ENCODE measurements at regions not wholly inside any gene's neighbourhood (a gene's known extent, or its start where the extent isn't known, plus 50 kb on each side); places are given as distances from the start of the nearest gene placed in this dataset.
"Not testable (repeated sequence)": the region's sequence is repeated elsewhere in the genome, so short reads cannot be mapped to it uniquely, and the experiment has no call there.

DNA sequence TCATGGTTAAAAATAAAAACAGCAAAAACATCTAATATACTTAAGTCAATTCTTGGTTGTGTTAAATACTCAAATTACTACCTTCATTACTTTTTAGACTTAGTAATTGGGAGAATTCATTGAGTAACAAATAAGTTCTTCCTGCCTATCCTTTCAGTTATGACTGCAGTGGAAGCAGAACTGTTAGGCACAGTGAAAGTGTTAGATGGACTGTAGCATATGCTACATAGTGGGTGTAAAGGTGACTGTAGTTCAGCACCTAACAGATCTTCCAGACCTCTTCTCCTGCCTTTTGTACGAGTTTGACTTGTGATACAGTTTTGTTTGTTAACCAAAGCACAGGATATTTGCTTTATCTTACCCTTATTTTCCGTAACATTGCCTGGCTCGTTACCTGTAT is 143.4 kb downstream of the KDM5D start:
- no peaks in the 10 kb centered on the region for H3K36me3 ChIP-seq (ENCODE audit: low read depth)
- H3K4me3 ChIP-seq: no peak overlapping the region
- ATAC-seq (no peak), DNase-seq (no peak)
- TF ChIP-seq, protein P1, sequence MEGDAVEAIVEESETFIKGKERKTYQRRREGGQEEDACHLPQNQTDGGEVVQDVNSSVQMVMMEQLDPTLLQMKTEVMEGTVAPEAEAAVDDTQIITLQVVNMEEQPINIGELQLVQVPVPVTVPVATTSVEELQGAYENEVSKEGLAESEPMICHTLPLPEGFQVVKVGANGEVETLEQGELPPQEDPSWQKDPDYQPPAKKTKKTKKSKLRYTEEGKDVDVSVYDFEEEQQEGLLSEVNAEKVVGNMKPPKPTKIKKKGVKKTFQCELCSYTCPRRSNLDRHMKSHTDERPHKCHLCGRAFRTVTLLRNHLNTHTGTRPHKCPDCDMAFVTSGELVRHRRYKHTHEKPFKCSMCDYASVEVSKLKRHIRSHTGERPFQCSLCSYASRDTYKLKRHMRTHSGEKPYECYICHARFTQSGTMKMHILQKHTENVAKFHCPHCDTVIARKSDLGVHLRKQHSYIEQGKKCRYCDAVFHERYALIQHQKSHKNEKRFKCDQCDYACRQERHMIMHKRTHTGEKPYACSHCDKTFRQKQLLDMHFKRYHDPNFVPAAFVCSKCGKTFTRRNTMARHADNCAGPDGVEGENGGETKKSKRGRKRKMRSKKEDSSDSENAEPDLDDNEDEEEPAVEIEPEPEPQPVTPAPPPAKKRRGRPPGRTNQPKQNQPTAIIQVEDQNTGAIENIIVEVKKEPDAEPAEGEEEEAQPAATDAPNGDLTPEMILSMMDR (IDR thresholded peaks at IDR 0.05): no peak
- H3K9me3 ChIP-seq: no peaks in the 10 kb centered on the region
- intact Hi-C loops (cut with DNase I, micrococcal nuclease): no loop called here
- no peaks in the 10 kb centered on the region for H3K4me1 ChIP-seq (ENCODE audit: low read depth)

DNA sequence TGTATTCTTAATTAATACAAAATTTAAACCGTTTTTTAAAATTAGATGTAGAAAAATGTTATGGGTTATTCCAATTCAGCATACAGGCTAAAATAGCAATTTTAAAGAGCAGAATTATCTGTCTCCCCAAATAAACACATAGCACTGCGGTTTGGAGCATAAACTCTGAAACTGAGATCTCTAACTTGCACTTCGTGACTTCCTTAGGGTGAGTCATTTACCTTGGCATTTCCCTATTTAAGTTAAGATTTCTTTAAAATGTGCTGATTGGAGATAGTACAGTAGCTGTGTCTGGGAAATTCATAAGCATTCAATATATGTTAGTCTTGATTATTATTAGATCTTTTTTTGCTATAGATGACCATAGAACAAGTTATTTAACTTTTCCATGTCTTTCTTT is 143.8 kb downstream of the KDM5D start:
- TF ChIP-seq, protein P1 (IDR thresholded peaks at IDR 0.05): no peak
- intact Hi-C loops (cut with DNase I, micrococcal nuclease): no loop called here
- no peak for DNase-seq

DNA sequence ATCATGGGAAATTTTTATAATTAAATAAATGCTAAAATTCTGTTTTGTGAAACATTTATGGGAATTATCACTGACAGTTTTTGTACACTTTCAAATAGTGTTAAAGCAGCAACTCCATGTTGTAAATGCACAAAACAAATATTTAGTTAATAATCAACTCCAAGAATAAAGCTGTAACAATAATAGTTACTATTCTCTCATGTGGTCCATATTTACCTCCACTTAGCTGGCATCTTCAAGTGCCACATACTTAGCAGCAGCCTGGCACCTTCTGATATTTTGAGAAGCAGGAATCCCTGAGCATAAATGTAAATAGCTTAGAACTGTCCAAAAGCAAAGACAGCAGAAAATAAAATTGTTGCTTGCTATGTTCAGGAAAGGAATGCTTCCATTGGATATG is 154.3 kb downstream of the KDM5D start:
- intact Hi-C loops (cut with DNase I, micrococcal nuclease): no loop called here
- ATAC-seq (no peak), DNase-seq (no peak)
- H3K36me3 ChIP-seq (ENCODE audit: low read depth): no peaks in the 10 kb centered on the region
- no peaks in the 10 kb centered on the region for H3K9me3 ChIP-seq
- no peaks in the 10 kb centered on the region for H3K4me1 ChIP-seq (ENCODE audit: low read depth)
- H3K4me3 ChIP-seq: no peak overlapping the region
- TF ChIP-seq, protein P1 (IDR thresholded peaks at IDR 0.05): no peak

More for the DNA sequence above, 143.8 kb downstream of the KDM5D start:
- Histone ChIP-seq H3K36me3 (ENCODE audit: low read depth) (no peaks in the 10 kb centered on the region), H3K4me3 (no peak overlapping the region), H3K4me1 (ENCODE audit: low read depth) (no peaks in the 10 kb centered on the region), H3K9me3 (no peaks in the 10 kb centered on the region)
- ATAC-seq: no peak

DNA sequence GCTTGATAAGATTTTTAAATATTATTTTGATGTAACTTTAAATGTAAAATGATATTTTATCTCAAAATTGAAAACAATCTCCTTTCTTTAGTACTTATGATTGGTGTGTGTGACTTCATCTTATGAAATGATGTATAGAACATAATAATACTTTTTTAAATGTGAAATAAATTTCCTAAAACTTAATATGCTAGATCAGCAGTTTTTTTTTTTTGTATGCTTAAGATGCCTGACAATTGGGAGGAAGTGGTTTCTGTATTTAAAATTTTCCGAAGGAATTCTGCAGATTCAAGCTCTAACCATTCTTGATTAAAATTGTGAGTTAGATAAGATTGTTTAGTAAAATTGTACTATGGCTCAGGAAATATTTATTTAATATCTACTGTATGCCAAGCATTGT is 154.9 kb downstream of the KDM5D start:
- intact Hi-C loops (cut with DNase I, micrococcal nuclease): no loop called here
- TF ChIP-seq, protein P1 (IDR thresholded peaks at IDR 0.05): no peak
- H3K36me3 ChIP-seq (ENCODE audit: low read depth): no peaks in the 10 kb centered on the region
- DNase-seq (no peak), ATAC-seq (no peak)
- no peaks in the 10 kb centered on the region for H3K9me3 ChIP-seq
- no peaks in the 10 kb centered on the region for H3K4me1 ChIP-seq (ENCODE audit: low read depth)
- H3K4me3 ChIP-seq: no peak overlapping the region

DNA sequence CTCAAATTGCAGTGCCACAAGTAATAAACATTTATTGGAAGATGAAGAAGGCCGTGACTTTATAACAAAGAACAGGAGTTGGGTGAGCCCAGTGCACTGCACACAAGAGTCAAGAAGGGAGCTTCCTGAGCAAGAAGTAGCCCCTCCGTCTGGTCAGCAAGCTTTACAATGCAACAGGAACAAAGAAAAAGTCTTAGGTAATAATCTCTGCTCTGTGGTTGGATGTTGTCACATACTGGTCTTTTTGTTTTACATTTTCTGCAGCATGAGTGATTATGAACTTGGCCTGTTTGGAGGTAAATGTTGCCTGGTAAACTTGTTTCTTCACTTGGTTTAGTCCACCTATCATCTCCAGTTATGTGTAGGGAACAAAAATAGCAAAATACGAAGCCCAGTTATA is 157.2 kb downstream of the KDM5D start:
- TF ChIP-seq, protein P1 (IDR thresholded peaks at IDR 0.05): no peak
- Histone ChIP-seq H3K36me3 (ENCODE audit: low read depth) (no peaks in the 10 kb centered on the region), H3K4me3 (no peak overlapping the region), H3K9me3 (no peaks in the 10 kb centered on the region), H3K4me1 (ENCODE audit: low read depth) (no peaks in the 10 kb centered on the region)
- intact Hi-C loops (cut with DNase I, micrococcal nuclease): no loop called here
- no peak for ATAC-seq
- DNase-seq: no peak

DNA sequence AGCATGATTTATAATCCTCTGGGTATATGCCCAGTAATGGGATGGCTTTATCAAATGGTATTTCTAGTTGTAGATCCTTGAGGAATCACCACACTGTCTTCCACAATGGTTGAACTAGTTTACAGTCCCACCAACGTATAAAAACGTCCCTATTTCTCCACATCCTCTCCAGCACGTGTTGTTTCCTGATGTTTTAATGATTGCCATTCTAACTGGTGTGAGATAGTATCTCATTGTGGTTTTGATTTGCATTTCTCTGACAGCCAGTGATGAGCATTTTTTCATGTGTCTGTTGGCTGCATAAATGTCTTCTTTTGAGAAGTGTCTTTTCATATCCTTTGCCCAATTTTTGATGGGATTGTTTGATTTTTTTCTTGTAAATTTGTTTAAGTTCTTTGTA is 163.5 kb downstream of the KDM5D start:
- ATAC-seq; H3K36me3 ChIP-seq (ENCODE audit: low read depth); intact Hi-C loops (cut with DNase I, micrococcal nuclease); H3K9me3 ChIP-seq; H3K4me3 ChIP-seq; H3K4me1 ChIP-seq (ENCODE audit: low read depth); DNase-seq: not testable (repeated sequence)

Measured in mucosa of descending colon (tissue), 3 donors.